ENCODE measurements at regions not wholly inside any gene's neighbourhood (a gene's known extent, or its start where the extent isn't known, plus 50 kb on each side); places are given as distances from the start of the nearest gene placed in this dataset.
A peak's percentile ranks its signal among the peaks of the same experiment; 100 is the strongest.
"Not testable (repeated sequence)": the region's sequence is repeated elsewhere in the genome, so short reads cannot be mapped to it uniquely, and the experiment has no call there.

- Histone ChIP-seq H3K4me1 (no peaks in the 10 kb centered on the region), H3K27ac (no peak overlapping the region), H3K36me3 (ENCODE audit: control insufficient read depth, insufficient read depth, low read length) (no peaks in the 10 kb centered on the region), H3K79me2 (no peaks in the 10 kb centered on the region), H2AFZ (no peak overlapping the region), H3K9me3 (ENCODE audit: control insufficient read depth, low read length) (no peaks in the 10 kb centered on the region), H3K4me3 (ENCODE audit: low read depth, low read length) (no peak overlapping the region), H3K27me3 (ENCODE audit: control insufficient read depth, insufficient read depth, low read length) (no peaks in the 10 kb centered on the region), H3K9ac (no peak overlapping the region), H3K4me2 (ENCODE audit: low read length) (no peak overlapping the region)
- no peak for TF ChIP-seq CTCF (IDR thresholded peaks at IDR 0.05)
Observed at GRCh38 chr3:106447723-106448301, 579.0 kb upstream of the CBLB start.

GRCh38 chr3:106448372-106448966 lies 579.7 kb upstream of the CBLB start:
- not testable (repeated sequence) for H3K4me2 ChIP-seq (ENCODE audit: low read length); H3K9ac ChIP-seq; H2AFZ ChIP-seq; H3K36me3 ChIP-seq (ENCODE audit: control insufficient read depth, insufficient read depth, low read length); H3K9me3 ChIP-seq (ENCODE audit: control insufficient read depth, low read length); H3K27me3 ChIP-seq (ENCODE audit: control insufficient read depth, insufficient read depth, low read length); H3K79me2 ChIP-seq; H3K4me3 ChIP-seq (ENCODE audit: low read depth, low read length); H3K4me1 ChIP-seq; H3K27ac ChIP-seq

- Histone ChIP-seq H3K27ac (no peak overlapping the region), H2AFZ (no peak overlapping the region), H3K4me1 (no peaks in the 10 kb centered on the region), H3K4me2 (ENCODE audit: low read length) (no peak overlapping the region), H3K9ac (no peak overlapping the region), H3K4me3 (ENCODE audit: low read depth, low read length) (no peak overlapping the region), H3K27me3 (ENCODE audit: control insufficient read depth, insufficient read depth, low read length) (no peaks in the 10 kb centered on the region), H3K79me2 (no peaks in the 10 kb centered on the region), H3K9me3 (ENCODE audit: control insufficient read depth, low read length) (no peaks in the 10 kb centered on the region), H3K36me3 (ENCODE audit: control insufficient read depth, insufficient read depth, low read length) (no peaks in the 10 kb centered on the region)
- no peak for TF ChIP-seq CTCF (IDR thresholded peaks at IDR 0.05)
Observed at GRCh38 chr3:106452096-106452495, 583.3 kb upstream of the CBLB start.

- no peak overlapping the region for H2AFZ ChIP-seq
- no peaks in the 10 kb centered on the region for H3K36me3 ChIP-seq (ENCODE audit: control insufficient read depth, insufficient read depth, low read length)
- no peak overlapping the region for H3K4me3 ChIP-seq (ENCODE audit: low read depth, low read length)
- H3K9me3 ChIP-seq (ENCODE audit: control insufficient read depth, low read length) = no peaks in the 10 kb centered on the region
- H3K27ac ChIP-seq = no peak overlapping the region
- TF ChIP-seq CTCF (IDR thresholded peaks at IDR 0.05) = no peak
- no peaks in the 10 kb centered on the region for H3K27me3 ChIP-seq (ENCODE audit: control insufficient read depth, insufficient read depth, low read length)
- H3K79me2 ChIP-seq = no peaks in the 10 kb centered on the region
- H3K4me2 ChIP-seq (ENCODE audit: low read length) = no peak overlapping the region
- no peaks in the 10 kb centered on the region for H3K4me1 ChIP-seq
- no peak overlapping the region for H3K9ac ChIP-seq
Observed at GRCh38 chr3:106454497-106454896, 585.7 kb upstream of the CBLB start.

GRCh38 chr3:106457281-106458180 lies 588.7 kb upstream of the CBLB start:
- H3K4me2 ChIP-seq (ENCODE audit: low read length) = no peak overlapping the region
- TF ChIP-seq CTCF (IDR thresholded peaks at IDR 0.05) = no peak
- H3K27ac ChIP-seq = peak overlapping the region; percentile 1
- no peak overlapping the region for H3K9ac ChIP-seq
- H3K9me3 ChIP-seq (ENCODE audit: control insufficient read depth, low read length) = no peaks in the 10 kb centered on the region
- H3K36me3 ChIP-seq (ENCODE audit: control insufficient read depth, insufficient read depth, low read length) = no peaks in the 10 kb centered on the region
- no peaks in the 10 kb centered on the region for H3K79me2 ChIP-seq
- H3K4me1 ChIP-seq = no peaks in the 10 kb centered on the region
- no peak overlapping the region for H3K4me3 ChIP-seq (ENCODE audit: low read depth, low read length)
- H2AFZ ChIP-seq = no peak overlapping the region
- no peaks in the 10 kb centered on the region for H3K27me3 ChIP-seq (ENCODE audit: control insufficient read depth, insufficient read depth, low read length)

All from parathyroid adenoma (tissue), 2 donors.